GM18909 (cell line): ENCODE measurements at regions not wholly inside any gene's neighbourhood (a gene's known extent, or its start where the extent isn't known, plus 50 kb on each side); places are given as distances from the start of the nearest gene placed in this dataset.

Experiments
- ATAC-seq: cut with Tn5 transposase; IDR thresholded peaks from one replicate; pipeline ENCODE4 v1.9.1; 2021; ENCODE audit warnings: mild to moderate bottlenecking; ENCODE audit not compliant: unreplicated experiment, poor library complexity

DNA sequence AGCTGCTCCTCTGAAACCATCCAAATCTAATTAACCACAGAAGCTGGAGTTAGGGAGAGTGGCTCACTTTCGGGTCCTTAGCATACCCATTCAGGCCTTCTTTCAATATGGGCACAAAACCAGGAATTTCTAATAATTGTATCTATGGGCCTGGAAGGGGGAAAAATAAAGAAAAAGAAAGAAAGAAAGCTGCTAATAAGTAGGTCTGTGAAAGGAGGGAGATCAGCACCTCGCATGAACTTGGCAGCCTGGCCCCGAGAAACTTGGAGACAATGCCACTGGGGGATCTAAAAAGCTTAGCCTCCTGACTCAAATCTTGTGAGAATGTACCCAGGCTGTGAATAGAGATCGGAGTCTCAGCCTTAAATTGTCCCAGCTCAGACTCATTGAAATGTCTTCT, 252.1 kb upstream of the SLC14A2 start:
- ATAC-seq, result no peak

GRCh38 chr18:45365835-45366234, 249.4 kb upstream of the SLC14A2 start:
- ATAC-seq, result no peak

DNA sequence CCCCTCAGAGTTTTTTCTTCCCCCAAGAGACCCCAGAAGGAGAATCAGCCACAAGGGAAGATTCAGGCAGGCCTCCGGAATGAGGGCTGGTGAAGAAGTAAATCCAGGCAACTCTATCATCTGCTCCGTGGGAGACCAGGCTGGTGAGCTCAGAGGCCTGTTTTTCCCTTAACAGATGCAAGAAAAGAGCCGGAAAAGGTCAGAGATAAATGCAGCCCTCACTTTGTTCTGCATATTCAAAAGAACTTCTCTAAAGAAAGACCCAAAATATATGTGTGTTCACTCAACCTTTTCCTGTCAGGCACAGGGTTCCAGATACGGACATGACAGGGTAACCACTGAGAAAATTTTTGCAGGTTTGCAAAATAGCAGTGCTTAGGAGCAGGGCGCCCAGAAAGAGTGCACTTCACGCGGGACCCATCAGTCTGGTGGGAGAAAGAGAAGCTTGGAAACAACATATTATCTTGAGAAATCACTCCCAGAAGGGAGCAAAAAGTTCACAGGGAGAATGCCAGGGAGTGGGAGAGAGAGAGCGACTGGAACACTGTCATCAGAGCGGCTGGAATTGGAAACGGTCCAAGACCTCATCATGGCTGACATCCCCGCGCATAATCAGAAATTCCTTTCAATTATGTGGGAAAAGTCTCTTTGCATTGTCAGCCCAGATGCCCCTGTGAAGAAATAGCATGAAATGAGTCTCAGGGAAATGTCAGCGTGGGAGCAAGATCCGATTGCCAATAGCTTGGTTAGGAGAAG, 244.8 kb upstream of the SLC14A2 start:
- no peak for ATAC-seq

DNA sequence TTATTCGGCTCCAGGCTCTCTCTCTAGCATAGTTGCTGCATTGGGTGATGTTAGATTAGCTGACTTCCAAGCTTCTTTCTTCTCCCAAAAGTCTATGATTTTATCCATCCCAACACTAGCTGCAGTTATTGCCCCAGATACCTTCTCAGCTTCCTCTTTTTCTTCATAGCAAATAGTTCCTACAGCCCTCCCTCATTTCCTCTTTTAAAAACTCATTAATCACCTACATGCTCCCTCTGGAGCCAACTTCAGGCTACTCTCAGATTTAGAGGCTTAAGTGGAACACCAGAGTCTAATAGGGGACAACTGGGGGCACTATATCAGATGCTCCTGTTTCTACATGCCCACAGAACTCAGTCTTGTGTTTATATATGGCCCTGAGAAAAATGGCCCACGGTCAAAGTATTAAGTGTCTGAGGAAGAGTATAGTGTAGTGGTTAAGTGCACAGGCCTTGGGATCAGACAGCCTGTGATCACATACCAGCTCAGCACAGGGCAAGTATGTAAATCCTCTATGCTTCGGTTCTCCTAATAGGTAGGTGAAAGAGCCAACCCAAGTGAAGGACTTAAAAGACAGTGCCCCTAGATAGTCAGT, 241.9 kb upstream of the SLC14A2 start:
- no peak for ATAC-seq

GRCh38 chr18:45374236-45374635, 241.0 kb upstream of the SLC14A2 start:
- no peak for ATAC-seq

GRCh38 chr18:45374878-45375630, 240.2 kb upstream of the SLC14A2 start:
- no peak for ATAC-seq

DNA sequence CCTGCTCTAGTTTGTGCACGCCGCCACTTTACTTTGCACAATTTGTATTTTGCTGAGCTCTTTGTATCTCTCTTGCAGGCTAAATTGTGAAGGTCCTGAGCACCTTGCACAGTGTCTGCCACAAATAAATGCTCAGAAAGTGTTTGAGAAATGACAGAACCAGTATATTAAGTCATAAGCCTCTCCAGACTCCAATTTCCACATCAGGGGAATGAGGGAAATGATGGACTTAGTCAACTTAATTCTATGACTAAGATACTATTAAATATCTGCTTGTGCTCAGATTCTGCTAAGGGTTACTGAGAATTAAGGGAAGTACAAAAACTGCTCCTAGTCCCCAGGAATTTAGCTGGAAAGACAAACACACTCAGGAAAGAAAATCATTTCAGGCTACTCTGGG, 239.1 kb upstream of the SLC14A2 start:
- ATAC-seq, result no peak

- no peak for ATAC-seq
These were observed 237.0 kb upstream of the SLC14A2 start for GRCh38 chr18:45378308-45378707.

- ATAC-seq, result no peak
These were observed 236.3 kb upstream of the SLC14A2 start for GRCh38 chr18:45378933-45379332.

DNA sequence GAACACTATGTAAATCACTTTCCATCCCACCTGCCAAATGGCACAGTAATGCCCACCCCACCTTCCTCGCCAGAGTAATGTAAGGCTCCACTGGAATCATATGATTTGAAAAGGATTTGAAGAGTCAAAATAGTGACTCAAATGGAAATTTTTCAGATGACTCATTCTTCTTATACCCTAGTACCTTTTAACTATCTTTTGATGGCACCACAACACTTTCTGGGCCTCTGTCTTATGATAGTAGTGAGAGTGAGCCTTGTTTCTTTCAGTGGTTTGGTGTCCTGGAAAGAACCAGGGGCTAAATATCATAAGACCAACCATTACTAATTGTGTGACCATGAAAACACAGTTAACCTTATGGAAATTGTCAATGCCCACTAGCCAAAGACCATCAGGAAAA, 235.4 kb upstream of the SLC14A2 start:
- peak; percentile 59 for ATAC-seq

DNA sequence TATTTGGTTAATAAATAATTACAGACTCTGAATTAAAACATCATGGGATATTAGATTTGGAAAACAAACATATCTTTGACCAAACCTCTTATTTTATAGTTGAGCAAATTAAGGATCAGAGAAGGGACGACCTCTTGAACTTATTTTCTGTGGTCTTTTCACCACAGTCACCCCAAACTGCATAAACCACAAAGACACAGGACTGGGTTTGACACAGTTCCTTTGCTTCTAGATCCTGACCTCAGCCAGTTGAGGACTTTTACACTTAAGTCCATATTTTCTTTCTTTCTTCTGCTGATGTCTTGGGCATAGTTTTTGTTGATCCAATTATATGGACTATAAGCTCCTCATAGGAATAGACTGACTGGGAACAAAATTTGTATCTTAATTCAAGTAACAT, 234.0 kb upstream of the SLC14A2 start:
- no peak for ATAC-seq

- ATAC-seq, result no peak
These were observed 232.0 kb upstream of the SLC14A2 start for GRCh38 chr18:45383228-45383627.

DNA sequence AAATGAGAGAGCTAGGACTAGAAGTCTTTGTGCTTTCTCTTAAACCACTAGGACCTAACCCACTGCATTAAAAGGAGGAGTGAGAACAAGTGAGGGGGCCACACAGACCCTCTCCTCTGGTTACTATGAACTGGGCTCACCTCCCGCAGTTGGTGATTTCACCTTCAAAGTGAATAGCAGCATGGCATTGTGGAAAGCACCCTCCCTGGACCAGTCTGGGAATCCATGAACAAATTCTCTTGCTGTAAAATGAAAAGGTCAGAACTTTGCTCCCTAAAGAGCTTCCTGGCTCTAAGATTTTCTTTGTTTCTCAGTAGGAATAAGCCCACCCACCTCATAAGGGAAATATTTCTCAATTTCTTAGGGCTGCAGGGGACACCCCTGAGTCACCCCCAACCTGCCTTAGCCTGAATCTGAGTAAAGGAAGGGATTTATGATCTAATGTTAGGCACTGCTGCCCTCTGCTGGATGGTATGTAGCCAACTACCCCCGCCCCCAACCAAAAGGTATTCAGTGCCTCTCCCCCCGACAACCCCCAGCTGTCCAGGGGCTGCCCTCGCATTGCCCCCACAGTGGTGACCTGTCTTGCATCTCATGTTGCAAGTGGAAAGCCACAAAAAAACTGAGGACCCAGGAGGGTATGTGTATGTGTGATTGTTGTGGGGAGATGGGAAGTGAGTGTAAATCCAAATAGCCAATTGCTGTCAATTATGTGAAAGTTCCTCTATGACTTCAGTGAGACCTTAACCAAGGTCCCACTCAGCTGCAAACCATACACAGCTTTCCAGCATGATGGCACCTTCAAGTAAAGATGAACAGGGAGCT, 230.9 kb upstream of the SLC14A2 start:
- ATAC-seq, result peak; percentile 61

- no peak for ATAC-seq
These were observed 230.3 kb upstream of the SLC14A2 start for GRCh38 chr18:45384962-45385315.

DNA sequence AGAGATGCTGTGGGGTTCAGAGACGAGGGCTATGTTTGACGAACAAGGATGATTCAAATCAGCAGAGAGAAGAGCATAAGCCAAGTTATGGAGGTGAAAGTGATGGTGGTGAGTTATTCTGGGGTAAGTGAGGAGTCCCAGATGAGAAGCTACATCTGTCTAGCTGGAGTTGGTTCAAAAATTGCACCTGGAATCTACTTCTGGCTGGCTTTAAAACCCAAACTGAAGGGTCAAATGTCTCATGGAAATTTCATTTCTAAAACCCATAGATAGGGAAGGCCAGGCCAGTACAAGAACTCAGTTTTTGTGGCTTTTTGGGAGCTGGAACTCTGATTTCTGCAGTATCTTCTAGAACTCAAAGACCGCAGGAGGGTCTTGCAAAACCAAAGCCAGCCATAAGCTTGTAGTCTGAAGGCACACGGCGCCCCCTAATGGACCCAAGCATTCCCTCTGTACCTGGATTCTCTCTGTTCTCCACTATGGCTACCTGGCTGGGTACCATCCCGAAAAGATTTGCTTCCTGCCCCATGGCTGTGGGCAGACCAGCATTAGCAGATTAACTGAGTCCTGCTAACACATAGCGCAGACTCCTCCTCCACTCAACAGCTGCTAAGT, 229.1 kb upstream of the SLC14A2 start:
- ATAC-seq, result no peak

GRCh38 chr18:45387229-45387628, 228.0 kb upstream of the SLC14A2 start:
- no peak for ATAC-seq

DNA sequence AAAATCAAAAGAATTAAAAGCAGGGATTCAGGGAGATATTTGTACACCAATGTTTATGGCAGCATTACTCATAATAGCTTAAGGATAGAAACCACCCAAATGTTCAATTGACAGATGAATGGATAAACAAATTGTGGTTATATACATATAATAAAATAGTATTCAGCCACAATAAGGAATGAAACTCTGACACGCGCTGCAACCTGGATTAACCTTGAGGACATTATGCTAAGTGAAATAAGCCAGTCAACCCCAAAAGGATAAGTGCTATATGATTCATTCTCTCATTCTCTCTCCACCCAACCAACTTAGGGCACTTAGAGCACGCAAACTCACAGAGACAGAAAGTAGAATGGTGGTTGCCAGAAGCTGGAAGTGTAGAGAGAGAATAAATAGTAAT, 216.8 kb upstream of the SLC14A2 start:
- no peak for ATAC-seq

- ATAC-seq, result no peak
These were observed 216.1 kb upstream of the SLC14A2 start for GRCh38 chr18:45399146-45399545.

- ATAC-seq, result no peak
These were observed 215.6 kb upstream of the SLC14A2 start for GRCh38 chr18:45399643-45400042.

DNA sequence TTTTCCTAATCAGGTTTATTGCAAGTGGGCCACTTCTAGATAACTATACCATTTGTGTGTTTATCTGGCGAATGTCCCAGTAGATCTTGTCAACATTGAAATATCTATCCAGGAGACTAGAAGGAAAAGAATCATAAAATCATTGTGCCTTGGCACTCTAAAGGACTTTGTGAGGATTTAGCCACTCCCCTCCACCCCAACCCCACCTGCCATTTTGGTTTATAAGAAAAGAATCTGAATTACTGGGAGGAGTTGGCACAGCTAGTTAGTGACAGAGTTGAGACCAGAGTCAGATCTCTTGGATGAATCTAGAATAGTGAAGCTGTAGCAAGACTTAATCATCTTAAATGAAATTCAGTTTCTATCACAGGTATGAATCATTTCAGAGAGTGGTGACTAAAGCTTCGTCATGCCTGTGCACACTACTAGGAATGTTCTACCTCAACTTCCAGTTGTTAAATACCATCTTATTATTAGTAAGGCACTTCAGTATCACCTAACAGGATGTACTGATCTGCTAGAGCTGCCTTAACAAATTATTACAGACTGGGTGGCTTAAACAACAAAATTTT, 212.7 kb upstream of the SLC14A2 start:
- ATAC-seq, result no peak
